Thyroid gland (tissue), 4 donors: ENCODE measurements at regions not wholly inside any gene's neighbourhood (a gene's known extent, or its start where the extent isn't known, plus 50 kb on each side); places are given as distances from the start of the nearest gene placed in this dataset.

Experiments used
- DNase-seq, 2 donors: peaks; one replicate each; pipeline ENCODE4 v3.0.0-alpha.2; 2019
- H3K27ac ChIP-seq, 3 donors: fragments of 200-600 bp; sonication (generic); 1 replicate in 2 of 3; 2 replicates in 1 of 3; pipeline ENCODE4 v1.5.1; 2016 to 2019; ENCODE audit warnings: mild to moderate bottlenecking in 1 of 3, moderate library complexity in 1 of 3
- H3K27me3 ChIP-seq: fragments of 200-600 bp; sonication (generic); one replicate; pipeline ENCODE4 v1.5.1; 2019
- H3K36me3 ChIP-seq, 2 donors: fragments of 200-600 bp; sonication (generic); one replicate each; pipeline ENCODE4 v1.5.1; 2016 to 2019
- H3K4me1 ChIP-seq, 2 donors: fragments of 200-600 bp; sonication (generic); one replicate each; pipeline ENCODE4 v1.5.1; 2017 to 2019
- H3K4me3 ChIP-seq, 3 donors: fragments of 200-600 bp; sonication (generic); replicated peaks in 1 of 3; 1 replicate in 2 of 3; 2 replicates in 1 of 3; pipeline ENCODE4 v1.5.1; 2016; ENCODE audit warnings: mild to moderate bottlenecking in 1 of 3
- H3K9me3 ChIP-seq: fragments of 200-600 bp; sonication (generic); one replicate; pipeline ENCODE4 v1.5.1; 2017
- CTCF ChIP-seq, 6 experiments: fragments of 200-600 bp in 3 of 6; fragments of 450-650 bp in 3 of 6; sonication (generic) in 3 of 6; IDR thresholded peaks; one replicate each; pipeline ENCODE4 v1.5.1; 2016 to 2019; ENCODE audit warnings: antibody characterized with exemption in 6 of 6, mild to moderate bottlenecking in 2 of 6, inconsistent platforms in 1 of 6, moderate library complexity in 1 of 6
- POLR2A ChIP-seq, 2 donors: fragments of 450-650 bp; IDR thresholded peaks; one replicate each; pipeline ENCODE4 v1.6.1; 2017; ENCODE audit warnings: antibody characterized with exemption in 2 of 2, mild to moderate bottlenecking in 2 of 2, moderate library complexity in 1 of 2
- WGBS, 2 donors: methylation state at CpG; one replicate each; pipeline ENCODE4 v1.1.5; 2017; 5-methylcytosine and 5-hydroxymethylcytosine counted together
- intact Hi-C: fragments of 100-400 bp; cut with DNase I; formaldehyde crosslinking; loops from one replicate; pipeline ENCODE4 v1.15.1; 2023

GRCh38 chr1:200267937-200268336, 141.9 kb downstream of the ZNF281 start:
- intact Hi-C loops: no loop called here
- no peaks in the 10 kb centered on the region for H3K27me3 ChIP-seq
- 94 to 100% methylated on average over 1 of the region's 1 CpG for WGBS, 2 donors
- no peak overlapping the region for H3K27ac ChIP-seq
- H3K4me1 ChIP-seq: no peaks in the 10 kb centered on the region
- TF ChIP-seq CTCF (IDR thresholded peaks at IDR 0.05) (no peak), POLR2A (IDR thresholded peaks at IDR 0.05) (no peak)
- no peak overlapping the region for H3K4me3 ChIP-seq
- H3K9me3 ChIP-seq: no peaks in the 10 kb centered on the region
- no peaks in the 10 kb centered on the region for H3K36me3 ChIP-seq
- no peak for DNase-seq

- Histone ChIP-seq H3K27me3 (no peaks in the 10 kb centered on the region), H3K27ac (no peak overlapping the region), H3K9me3 (no peaks in the 10 kb centered on the region), H3K36me3 (no peaks in the 10 kb centered on the region), H3K4me3 (no peak overlapping the region), H3K4me1 (no peaks in the 10 kb centered on the region)
- no peak for DNase-seq
- intact Hi-C loops: no loop called here
- 84 to 87% methylated on average over 4 of the region's 4 CpGs for WGBS, 2 donors
- no peak for TF ChIP-seq CTCF (IDR thresholded peaks at IDR 0.05)
- TF ChIP-seq POLR2A (IDR thresholded peaks at IDR 0.05): no peak
Measured at GRCh38 chr1:200267458-200267857, 142.4 kb downstream of the ZNF281 start.

GRCh38 chr1:200266871-200267270, 143.0 kb downstream of the ZNF281 start:
- intact Hi-C loops: no loop called here
- H3K4me1 ChIP-seq: no peaks in the 10 kb centered on the region
- no peak overlapping the region for H3K27ac ChIP-seq
- H3K9me3 ChIP-seq: no peaks in the 10 kb centered on the region
- no peaks in the 10 kb centered on the region for H3K36me3 ChIP-seq
- no peak for DNase-seq
- no peaks in the 10 kb centered on the region for H3K27me3 ChIP-seq
- no peak for TF ChIP-seq POLR2A (IDR thresholded peaks at IDR 0.05)
- no peak for TF ChIP-seq CTCF (IDR thresholded peaks at IDR 0.05)
- no peak overlapping the region for H3K4me3 ChIP-seq
- WGBS, 2 donors: 90 to 93% methylated on average over 3 of the region's 3 CpGs

DNA sequence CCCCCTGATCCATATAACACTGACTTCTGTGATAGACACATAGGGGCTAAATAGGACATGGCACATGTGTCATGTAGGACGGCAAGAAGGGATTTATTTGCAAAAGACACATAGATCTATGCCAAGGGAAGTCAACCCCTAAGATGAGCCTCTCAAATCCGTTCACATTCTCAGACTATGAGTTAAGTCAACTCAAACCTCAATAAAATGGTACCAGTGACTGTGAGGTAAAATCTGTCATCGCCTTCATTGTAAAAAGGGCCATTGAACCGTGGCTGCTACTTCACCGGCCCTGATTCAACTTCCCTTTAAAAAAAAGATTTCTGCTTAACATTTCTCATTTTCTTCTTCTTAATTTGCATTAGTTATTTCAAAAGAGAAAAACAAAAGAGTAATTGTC, 144.0 kb downstream of the ZNF281 start:
- Histone ChIP-seq H3K9me3 (no peaks in the 10 kb centered on the region), H3K36me3 (no peaks in the 10 kb centered on the region), H3K4me1 (no peaks in the 10 kb centered on the region), H3K27ac (no peak overlapping the region), H3K4me3 (no peak overlapping the region), H3K27me3 (no peaks in the 10 kb centered on the region)
- TF ChIP-seq CTCF (IDR thresholded peaks at IDR 0.05) (no peak), POLR2A (IDR thresholded peaks at IDR 0.05) (no peak)
- intact Hi-C loops: no loop called here
- no peak for DNase-seq
- 85% methylated on average over 5 of the region's 5 CpGs for WGBS, 2 donors

DNA sequence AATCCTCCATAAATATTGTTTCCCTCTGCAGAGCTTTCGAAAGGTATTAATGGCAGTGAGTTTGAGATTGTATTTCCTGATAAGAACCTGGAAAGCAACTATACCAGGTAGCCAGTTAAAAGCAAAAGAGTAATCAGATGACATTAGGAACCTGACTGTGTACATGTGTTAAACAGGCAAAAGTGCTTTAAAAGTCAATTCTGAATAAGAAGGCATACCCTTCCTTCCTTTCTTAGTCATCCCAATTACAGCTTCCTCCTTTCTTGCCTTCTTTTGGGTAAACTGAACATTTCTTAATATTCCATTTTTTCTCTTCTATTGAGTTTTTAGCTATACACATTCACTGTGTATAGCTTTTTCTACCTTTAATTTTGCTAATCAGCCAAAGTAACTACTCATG, 144.7 kb downstream of the ZNF281 start:
- Histone ChIP-seq H3K9me3 (no peaks in the 10 kb centered on the region), H3K27me3 (no peaks in the 10 kb centered on the region), H3K36me3 (no peaks in the 10 kb centered on the region), H3K27ac (no peak overlapping the region), H3K4me3 (no peak overlapping the region), H3K4me1 (no peaks in the 10 kb centered on the region)
- TF ChIP-seq POLR2A (IDR thresholded peaks at IDR 0.05): no peak
- TF ChIP-seq CTCF (IDR thresholded peaks at IDR 0.05): no peak
- 79 to 92% methylated on average over 1 of the region's 1 CpG for WGBS, 2 donors
- DNase-seq: no peak
- intact Hi-C loops: no loop called here
